ENCODE measurements at regions not wholly inside any gene's neighbourhood (a gene's known extent, or its start where the extent isn't known, plus 50 kb on each side); places are given as distances from the start of the nearest gene placed in this dataset.
A peak's percentile ranks its signal among the peaks of the same experiment; 100 is the strongest.

- WGBS, 3 donors, result 59 to 79% (median 64%) methylated on average over 2 of the region's 2 CpGs
- H3K36me3 ChIP-seq (ENCODE audit: control insufficient read depth in 3 of 3, insufficient read depth in 2 of 3, low read depth in 1 of 3, low read length in 3 of 3), result no peaks in the 10 kb centered on the region
- FAIRE-seq, result no peak
- no peak overlapping the region for H3K4me3 ChIP-seq (ENCODE audit: low read depth in 1 of 3, low read length in 3 of 3)
- H3K27ac ChIP-seq (ENCODE audit: low read depth in 1 of 3, low read length in 2 of 3), result no peak overlapping the region
- H3K4me1 ChIP-seq (ENCODE audit: control insufficient read depth in 3 of 3, insufficient read depth in 2 of 3, low read depth in 1 of 3, low read length in 2 of 3), result no peaks in the 10 kb centered on the region
- DNase-seq, result no peak
- H3K27me3 ChIP-seq (ENCODE audit: control insufficient read depth in 3 of 3, insufficient read depth in 3 of 3, low read length in 3 of 3), result no peaks in the 10 kb centered on the region
- no peaks in the 10 kb centered on the region for H3K9me3 ChIP-seq (ENCODE audit: control insufficient read depth in 2 of 2, insufficient read depth in 1 of 2, low read depth in 1 of 2, low read length in 1 of 2)
These were observed 191.7 kb upstream of the GORAB start for GRCh38 chr1:170340308-170340707.

- H3K4me1 ChIP-seq (ENCODE audit: control insufficient read depth in 3 of 3, insufficient read depth in 2 of 3, low read depth in 1 of 3, low read length in 2 of 3), result no peaks in the 10 kb centered on the region
- WGBS, 3 donors, result 67 to 77% (median 72%) methylated on average over 2 of the region's 2 CpGs
- no peaks in the 10 kb centered on the region for H3K9me3 ChIP-seq (ENCODE audit: control insufficient read depth in 2 of 2, insufficient read depth in 1 of 2, low read depth in 1 of 2, low read length in 1 of 2)
- no peak for FAIRE-seq
- no peaks in the 10 kb centered on the region for H3K27me3 ChIP-seq (ENCODE audit: control insufficient read depth in 3 of 3, insufficient read depth in 3 of 3, low read length in 3 of 3)
- H3K27ac ChIP-seq (ENCODE audit: low read depth in 1 of 3, low read length in 2 of 3), result no peak overlapping the region
- H3K4me3 ChIP-seq (ENCODE audit: low read depth in 1 of 3, low read length in 3 of 3), result no peak overlapping the region
- H3K36me3 ChIP-seq (ENCODE audit: control insufficient read depth in 3 of 3, insufficient read depth in 2 of 3, low read depth in 1 of 3, low read length in 3 of 3), result no peaks in the 10 kb centered on the region
- no peak for DNase-seq
These were observed 180.5 kb upstream of the GORAB start for GRCh38 chr1:170351366-170351946.

- WGBS, 3 donors, result 33 to 65% (median 52%) methylated on average over 4 of the region's 4 CpGs
- Histone ChIP-seq H3K4me1 (ENCODE audit: control insufficient read depth in 3 of 3, insufficient read depth in 2 of 3, low read depth in 1 of 3, low read length in 2 of 3) (no peaks in the 10 kb centered on the region), H3K27ac (ENCODE audit: low read depth in 1 of 3, low read length in 2 of 3) (no peak overlapping the region), H3K36me3 (ENCODE audit: control insufficient read depth in 3 of 3, insufficient read depth in 2 of 3, low read depth in 1 of 3, low read length in 3 of 3) (no peaks in the 10 kb centered on the region), H3K9me3 (ENCODE audit: control insufficient read depth in 2 of 2, insufficient read depth in 1 of 2, low read depth in 1 of 2, low read length in 1 of 2) (peaks cover 0 to 3% of the 10 kb centered on the region in 2 donors), H3K27me3 (ENCODE audit: control insufficient read depth in 3 of 3, insufficient read depth in 3 of 3, low read length in 3 of 3) (no peaks in the 10 kb centered on the region), H3K4me3 (ENCODE audit: low read depth in 1 of 3, low read length in 3 of 3) (no peak overlapping the region)
- FAIRE-seq, result no peak
- peak; percentile 0 to 49 for DNase-seq
These were observed 177.7 kb upstream of the GORAB start for GRCh38 chr1:170354246-170354645.

- Histone ChIP-seq H3K9me3 (ENCODE audit: control insufficient read depth in 2 of 2, insufficient read depth in 1 of 2, low read depth in 1 of 2, low read length in 1 of 2) (peaks cover 0 to 3% of the 10 kb centered on the region in 2 donors), H3K36me3 (ENCODE audit: control insufficient read depth in 3 of 3, insufficient read depth in 2 of 3, low read depth in 1 of 3, low read length in 3 of 3) (no peaks in the 10 kb centered on the region), H3K4me3 (ENCODE audit: low read depth in 1 of 3, low read length in 3 of 3) (no peak overlapping the region), H3K27me3 (ENCODE audit: control insufficient read depth in 3 of 3, insufficient read depth in 3 of 3, low read length in 3 of 3) (no peaks in the 10 kb centered on the region), H3K4me1 (ENCODE audit: control insufficient read depth in 3 of 3, insufficient read depth in 2 of 3, low read depth in 1 of 3, low read length in 2 of 3) (no peaks in the 10 kb centered on the region), H3K27ac (ENCODE audit: low read depth in 1 of 3, low read length in 2 of 3) (no peak overlapping the region)
- DNase-seq (no peak), FAIRE-seq (no peak)
- WGBS, 3 donors, result 38 to 58% (median 46%) methylated on average over 3 of the region's 3 CpGs
These were observed 177.3 kb upstream of the GORAB start for GRCh38 chr1:170354690-170355089.

GRCh38 chr1:170355267-170355801 lies 176.6 kb upstream of the GORAB start:
- no peak overlapping the region for H3K4me3 ChIP-seq (ENCODE audit: low read depth in 1 of 3, low read length in 3 of 3)
- no peaks in the 10 kb centered on the region for H3K36me3 ChIP-seq (ENCODE audit: control insufficient read depth in 3 of 3, insufficient read depth in 2 of 3, low read depth in 1 of 3, low read length in 3 of 3)
- DNase-seq (no peak), FAIRE-seq (no peak)
- no peaks in the 10 kb centered on the region for H3K4me1 ChIP-seq (ENCODE audit: control insufficient read depth in 3 of 3, insufficient read depth in 2 of 3, low read depth in 1 of 3, low read length in 2 of 3)
- H3K9me3 ChIP-seq (ENCODE audit: control insufficient read depth in 2 of 2, insufficient read depth in 1 of 2, low read depth in 1 of 2, low read length in 1 of 2), result peaks cover 0 to 3% of the 10 kb centered on the region in 2 donors
- no peak overlapping the region for H3K27ac ChIP-seq (ENCODE audit: low read depth in 1 of 3, low read length in 2 of 3)
- H3K27me3 ChIP-seq (ENCODE audit: control insufficient read depth in 3 of 3, insufficient read depth in 3 of 3, low read length in 3 of 3), result no peaks in the 10 kb centered on the region

- Histone ChIP-seq H3K9me3 (ENCODE audit: control insufficient read depth in 2 of 2, insufficient read depth in 1 of 2, low read depth in 1 of 2, low read length in 1 of 2) (peaks cover 0 to 3% of the 10 kb centered on the region in 2 donors), H3K36me3 (ENCODE audit: control insufficient read depth in 3 of 3, insufficient read depth in 2 of 3, low read depth in 1 of 3, low read length in 3 of 3) (no peaks in the 10 kb centered on the region), H3K27ac (ENCODE audit: low read depth in 1 of 3, low read length in 2 of 3) (no peak overlapping the region), H3K4me3 (ENCODE audit: low read depth in 1 of 3, low read length in 3 of 3) (no peak overlapping the region), H3K27me3 (ENCODE audit: control insufficient read depth in 3 of 3, insufficient read depth in 3 of 3, low read length in 3 of 3) (no peaks in the 10 kb centered on the region), H3K4me1 (ENCODE audit: control insufficient read depth in 3 of 3, insufficient read depth in 2 of 3, low read depth in 1 of 3, low read length in 2 of 3) (no peaks in the 10 kb centered on the region)
- no peak for FAIRE-seq
- no peak for DNase-seq
These were observed 175.4 kb upstream of the GORAB start for GRCh38 chr1:170356585-170356984.

- WGBS, 3 donors, result 77 to 90% (median 88%) methylated on average over 1 of the region's 1 CpG
- DNase-seq (no peak), FAIRE-seq (no peak)
- no peaks in the 10 kb centered on the region for H3K27me3 ChIP-seq (ENCODE audit: control insufficient read depth in 3 of 3, insufficient read depth in 3 of 3, low read length in 3 of 3)
- H3K9me3 ChIP-seq (ENCODE audit: control insufficient read depth in 2 of 2, insufficient read depth in 1 of 2, low read depth in 1 of 2, low read length in 1 of 2), result peaks cover 0 to 3% of the 10 kb centered on the region in 2 donors
- H3K4me3 ChIP-seq (ENCODE audit: low read depth in 1 of 3, low read length in 3 of 3), result no peak overlapping the region
- H3K27ac ChIP-seq (ENCODE audit: low read depth in 1 of 3, low read length in 2 of 3), result no peak overlapping the region
- no peaks in the 10 kb centered on the region for H3K4me1 ChIP-seq (ENCODE audit: control insufficient read depth in 3 of 3, insufficient read depth in 2 of 3, low read depth in 1 of 3, low read length in 2 of 3)
- H3K36me3 ChIP-seq (ENCODE audit: control insufficient read depth in 3 of 3, insufficient read depth in 2 of 3, low read depth in 1 of 3, low read length in 3 of 3), result no peaks in the 10 kb centered on the region
These were observed 174.2 kb upstream of the GORAB start for GRCh38 chr1:170357750-170358149.

- 64 to 75% (median 72%) methylated on average over 3 of the region's 3 CpGs for WGBS, 3 donors
- FAIRE-seq, result no peak
- no peak for DNase-seq
- peaks cover 0 to 3% of the 10 kb centered on the region in 2 donors for H3K9me3 ChIP-seq (ENCODE audit: control insufficient read depth in 2 of 2, insufficient read depth in 1 of 2, low read depth in 1 of 2, low read length in 1 of 2)
- no peaks in the 10 kb centered on the region for H3K4me1 ChIP-seq (ENCODE audit: control insufficient read depth in 3 of 3, insufficient read depth in 2 of 3, low read depth in 1 of 3, low read length in 2 of 3)
- H3K4me3 ChIP-seq (ENCODE audit: low read depth in 1 of 3, low read length in 3 of 3), result no peak overlapping the region
- no peak overlapping the region for H3K27ac ChIP-seq (ENCODE audit: low read depth in 1 of 3, low read length in 2 of 3)
- no peaks in the 10 kb centered on the region for H3K36me3 ChIP-seq (ENCODE audit: control insufficient read depth in 3 of 3, insufficient read depth in 2 of 3, low read depth in 1 of 3, low read length in 3 of 3)
- H3K27me3 ChIP-seq (ENCODE audit: control insufficient read depth in 3 of 3, insufficient read depth in 3 of 3, low read length in 3 of 3), result no peaks in the 10 kb centered on the region
These were observed 171.4 kb upstream of the GORAB start for GRCh38 chr1:170360601-170361000.

GRCh38 chr1:170365331-170365730 lies 166.6 kb upstream of the GORAB start:
- H3K27ac ChIP-seq (ENCODE audit: low read depth in 1 of 3, low read length in 2 of 3), result no peak overlapping the region
- FAIRE-seq (no peak), DNase-seq (no peak)
- H3K4me3 ChIP-seq (ENCODE audit: low read depth in 1 of 3, low read length in 3 of 3), result no peak overlapping the region
- H3K9me3 ChIP-seq (ENCODE audit: control insufficient read depth in 2 of 2, insufficient read depth in 1 of 2, low read depth in 1 of 2, low read length in 1 of 2), result no peaks in the 10 kb centered on the region
- 45 to 69% (median 64%) methylated on average over 2 of the region's 2 CpGs for WGBS, 3 donors
- no peaks in the 10 kb centered on the region for H3K36me3 ChIP-seq (ENCODE audit: control insufficient read depth in 3 of 3, insufficient read depth in 2 of 3, low read depth in 1 of 3, low read length in 3 of 3)
- H3K4me1 ChIP-seq (ENCODE audit: control insufficient read depth in 3 of 3, insufficient read depth in 2 of 3, low read depth in 1 of 3, low read length in 2 of 3), result no peaks in the 10 kb centered on the region
- no peaks in the 10 kb centered on the region for H3K27me3 ChIP-seq (ENCODE audit: control insufficient read depth in 3 of 3, insufficient read depth in 3 of 3, low read length in 3 of 3)

Data from small intestine (tissue), 7 donors.